ENCODE measurements at regions not wholly inside any gene's neighbourhood (a gene's known extent, or its start where the extent isn't known, plus 50 kb on each side); places are given as distances from the start of the nearest gene placed in this dataset.

DNA sequence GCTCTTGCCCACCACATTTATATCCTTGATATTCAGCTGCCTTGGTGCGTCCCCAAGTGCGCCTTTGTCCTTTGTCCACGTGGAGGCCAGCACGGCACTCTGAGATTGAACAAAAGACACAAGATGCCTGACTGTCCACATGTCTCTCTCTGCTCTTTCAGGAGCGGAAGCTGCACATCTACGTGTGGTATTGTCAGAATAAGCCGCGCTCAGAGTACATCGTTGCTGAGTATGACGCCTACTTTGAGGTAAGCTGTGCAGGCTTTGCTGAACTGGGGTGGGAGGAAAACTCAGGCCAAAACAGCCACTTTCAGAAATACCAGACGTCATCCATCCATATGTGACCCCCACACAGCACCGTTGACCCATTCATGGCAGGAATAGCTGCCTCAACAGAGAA lies 72.0 kb upstream of the UMPS start (continued):
- TF ChIP-seq RNF2 (IDR thresholded peaks at IDR 0.05; ENCODE audit: borderline replicate concordance, low read depth, low read length, missing control alignments, poor library complexity, severe bottlenecking) (no peak), POLR2A (IDR thresholded peaks at IDR 0.05; ENCODE audit: control extremely low read depth in 1 of 2, low read depth in 2 of 2, low read length in 2 of 2) (no peak), SIN3A (conservative IDR thresholded peaks at IDR 0.05 in 1 of 2, IDR thresholded peaks at IDR 0.05 in 1 of 2; ENCODE audit: low read depth in 1 of 2, low read length in 2 of 2) (no peak), EZH2 (IDR thresholded peaks at IDR 0.05; ENCODE audit: low read depth, low read length, severe bottlenecking) (no peak)
